ENCODE measurements at regions not wholly inside any gene's neighbourhood (a gene's known extent, or its start where the extent isn't known, plus 50 kb on each side); places are given as distances from the start of the nearest gene placed in this dataset.

DNA sequence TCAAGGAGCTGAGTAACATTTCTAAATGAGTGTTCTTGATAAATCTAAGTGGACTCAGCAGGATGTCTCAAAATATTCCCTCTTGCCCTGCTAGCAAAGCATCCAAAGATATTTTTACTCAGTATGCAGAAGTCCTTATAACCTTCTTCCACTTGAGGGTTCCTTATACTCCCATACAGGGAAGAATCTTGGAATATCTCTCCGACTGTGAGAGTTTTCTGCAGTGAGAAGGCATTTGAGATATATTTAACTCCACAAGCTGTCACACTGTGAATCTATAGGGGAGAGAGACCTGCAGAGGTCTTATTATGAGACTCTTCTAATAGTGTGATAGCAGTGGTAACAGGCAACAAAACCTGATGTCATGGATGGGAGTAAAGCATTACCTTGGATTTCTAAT, 1034.5 kb upstream of the PABPC4L start:
- H3K4me1 ChIP-seq: no peaks in the 10 kb centered on the region
- H3K27me3 ChIP-seq: no peaks in the 10 kb centered on the region
- no peak for TF ChIP-seq POLR2A (IDR thresholded peaks at IDR 0.05)
- TF ChIP-seq, protein P1, sequence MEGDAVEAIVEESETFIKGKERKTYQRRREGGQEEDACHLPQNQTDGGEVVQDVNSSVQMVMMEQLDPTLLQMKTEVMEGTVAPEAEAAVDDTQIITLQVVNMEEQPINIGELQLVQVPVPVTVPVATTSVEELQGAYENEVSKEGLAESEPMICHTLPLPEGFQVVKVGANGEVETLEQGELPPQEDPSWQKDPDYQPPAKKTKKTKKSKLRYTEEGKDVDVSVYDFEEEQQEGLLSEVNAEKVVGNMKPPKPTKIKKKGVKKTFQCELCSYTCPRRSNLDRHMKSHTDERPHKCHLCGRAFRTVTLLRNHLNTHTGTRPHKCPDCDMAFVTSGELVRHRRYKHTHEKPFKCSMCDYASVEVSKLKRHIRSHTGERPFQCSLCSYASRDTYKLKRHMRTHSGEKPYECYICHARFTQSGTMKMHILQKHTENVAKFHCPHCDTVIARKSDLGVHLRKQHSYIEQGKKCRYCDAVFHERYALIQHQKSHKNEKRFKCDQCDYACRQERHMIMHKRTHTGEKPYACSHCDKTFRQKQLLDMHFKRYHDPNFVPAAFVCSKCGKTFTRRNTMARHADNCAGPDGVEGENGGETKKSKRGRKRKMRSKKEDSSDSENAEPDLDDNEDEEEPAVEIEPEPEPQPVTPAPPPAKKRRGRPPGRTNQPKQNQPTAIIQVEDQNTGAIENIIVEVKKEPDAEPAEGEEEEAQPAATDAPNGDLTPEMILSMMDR (IDR thresholded peaks at IDR 0.05): no peak
- H3K36me3 ChIP-seq: no peaks in the 10 kb centered on the region
- WGBS, 2 donors: 62 to 76% methylated on average over 1 of the region's 1 CpG
- H3K27ac ChIP-seq: no peak overlapping the region
- no peak overlapping the region for H3K4me3 ChIP-seq (replicated peaks in 1 of 3)
- DNase-seq: no peak
- H3K9me3 ChIP-seq: no peaks in the 10 kb centered on the region
- intact Hi-C loops (cut with DNase I): no loop called here

DNA sequence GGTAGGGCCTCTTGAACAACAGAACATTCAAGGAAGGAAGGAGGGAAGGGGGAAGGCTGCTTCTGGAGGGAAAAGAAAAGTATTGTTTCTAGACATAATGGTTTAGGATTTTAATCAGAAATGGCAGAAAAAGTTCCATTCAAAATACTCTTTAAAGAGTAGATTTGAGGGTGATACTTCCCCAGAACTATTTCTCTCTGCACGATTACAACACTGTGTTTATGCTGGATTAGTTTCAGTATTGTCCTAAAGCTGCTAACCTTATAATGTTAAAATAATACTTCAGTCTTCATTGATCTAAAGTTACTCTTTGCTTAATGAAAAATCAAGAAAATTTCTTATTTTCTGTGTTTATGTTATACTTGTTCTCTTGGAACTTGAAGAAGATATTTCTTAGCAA, 1026.3 kb upstream of the PABPC4L start:
- WGBS, 2 donors: 63 to 66% methylated on average over 1 of the region's 1 CpG
- intact Hi-C loops (cut with DNase I): no loop called here
- Histone ChIP-seq H3K9me3 (no peaks in the 10 kb centered on the region), H3K4me3 (replicated peaks in 1 of 3) (no peak overlapping the region), H3K27ac (no peak overlapping the region), H3K4me1 (no peaks in the 10 kb centered on the region), H3K27me3 (no peaks in the 10 kb centered on the region), H3K36me3 (no peaks in the 10 kb centered on the region)
- DNase-seq: no peak
- TF ChIP-seq POLR2A (IDR thresholded peaks at IDR 0.05): no peak
- TF ChIP-seq, protein P1 (IDR thresholded peaks at IDR 0.05): no peak

DNA sequence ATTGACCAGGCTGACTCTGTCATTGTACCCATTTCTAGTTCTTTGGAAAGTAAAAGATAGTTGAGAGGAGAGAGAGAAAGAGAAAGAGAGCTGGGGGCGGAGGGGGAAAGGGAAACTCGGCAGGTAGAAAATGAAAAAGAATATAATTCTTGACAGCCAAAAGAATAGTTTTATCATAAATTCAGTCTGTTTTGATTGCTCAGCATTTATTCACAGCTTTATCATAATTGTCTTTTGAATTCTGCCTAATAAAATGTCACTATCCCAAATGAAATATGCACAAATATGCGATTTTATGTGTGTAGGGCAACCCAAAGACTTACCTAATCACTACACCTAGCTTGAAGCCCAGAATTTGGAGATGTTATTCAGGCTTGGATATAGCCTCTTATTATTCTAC, 1024.0 kb upstream of the PABPC4L start:
- no peaks in the 10 kb centered on the region for H3K4me1 ChIP-seq
- no peak overlapping the region for H3K27ac ChIP-seq

DNA sequence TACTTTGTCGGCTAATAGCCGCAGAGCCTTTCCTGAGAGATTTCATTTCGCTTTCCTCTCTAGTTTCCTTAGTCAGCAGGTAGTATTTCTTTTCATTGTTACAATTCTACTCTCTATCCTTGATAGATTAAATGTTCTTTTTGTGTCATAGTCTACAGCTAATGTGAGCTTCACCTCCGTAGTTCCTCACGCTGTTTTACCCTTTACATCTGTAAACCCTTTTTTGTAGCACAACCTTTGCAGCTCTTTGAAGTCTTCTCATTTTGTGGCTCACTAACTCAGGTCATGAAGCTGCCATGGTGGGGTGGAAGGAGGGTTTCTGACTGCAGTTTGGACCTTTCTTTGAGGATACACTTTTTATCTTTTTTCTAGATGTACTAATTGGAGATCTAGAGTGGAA, 1008.8 kb upstream of the PABPC4L start:
- WGBS, 2 donors: 86 to 89% methylated on average over 5 of the region's 5 CpGs
- DNase-seq: no peak
- TF ChIP-seq POLR2A (IDR thresholded peaks at IDR 0.05): no peak
- TF ChIP-seq, protein P1 (IDR thresholded peaks at IDR 0.05): no peak
- no peaks in the 10 kb centered on the region for H3K9me3 ChIP-seq
- H3K4me1 ChIP-seq: no peaks in the 10 kb centered on the region
- no peaks in the 10 kb centered on the region for H3K27me3 ChIP-seq
- intact Hi-C loops (cut with DNase I): no loop called here
- no peaks in the 10 kb centered on the region for H3K36me3 ChIP-seq
- no peak overlapping the region for H3K27ac ChIP-seq
- H3K4me3 ChIP-seq (replicated peaks in 1 of 3): no peak overlapping the region

More for the DNA sequence above, 1024.0 kb upstream of the PABPC4L start:
- Histone ChIP-seq H3K9me3 (no peaks in the 10 kb centered on the region), H3K36me3 (no peaks in the 10 kb centered on the region), H3K4me3 (replicated peaks in 1 of 3) (no peak overlapping the region), H3K27me3 (no peaks in the 10 kb centered on the region)
- DNase-seq: no peak
- intact Hi-C loops (cut with DNase I): no loop called here
- no peak for TF ChIP-seq POLR2A (IDR thresholded peaks at IDR 0.05)
- TF ChIP-seq, protein P1 (IDR thresholded peaks at IDR 0.05): no peak
- 77 to 79% methylated on average over 3 of the region's 3 CpGs for WGBS, 2 donors

DNA sequence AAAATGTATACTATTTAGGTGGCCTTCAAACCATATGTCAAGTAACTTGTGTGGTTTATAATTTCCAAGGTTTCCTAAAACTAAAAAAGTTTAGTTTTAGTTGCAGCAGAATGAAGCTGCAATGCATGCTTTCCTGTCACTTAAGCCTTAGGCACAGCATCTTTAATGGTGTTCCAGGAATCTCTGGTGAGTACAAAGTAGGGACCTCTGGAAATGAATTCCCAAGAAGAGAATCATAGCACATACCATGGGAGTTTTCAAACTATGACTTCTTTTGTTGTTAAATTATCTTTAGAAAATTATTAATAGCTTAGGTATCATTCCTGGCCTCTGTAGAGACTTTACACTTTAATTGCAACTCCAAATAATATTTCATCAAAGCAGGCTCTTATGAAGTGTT, 1005.9 kb upstream of the PABPC4L start:
- H3K27ac ChIP-seq: no peak overlapping the region
- H3K4me1 ChIP-seq: no peaks in the 10 kb centered on the region
- no peak overlapping the region for H3K4me3 ChIP-seq (replicated peaks in 1 of 3)
- no peak for DNase-seq
- no peaks in the 10 kb centered on the region for H3K9me3 ChIP-seq
- H3K36me3 ChIP-seq: no peaks in the 10 kb centered on the region
- no peaks in the 10 kb centered on the region for H3K27me3 ChIP-seq
- TF ChIP-seq, protein P1 (IDR thresholded peaks at IDR 0.05): no peak
- TF ChIP-seq POLR2A (IDR thresholded peaks at IDR 0.05): no peak
- intact Hi-C loops (cut with DNase I): no loop called here

Measured in thyroid gland (tissue), 4 donors.